ENCODE measurements at regions not wholly inside any gene's neighbourhood (a gene's known extent, or its start where the extent isn't known, plus 50 kb on each side); places are given as distances from the start of the nearest gene placed in this dataset.

DNA sequence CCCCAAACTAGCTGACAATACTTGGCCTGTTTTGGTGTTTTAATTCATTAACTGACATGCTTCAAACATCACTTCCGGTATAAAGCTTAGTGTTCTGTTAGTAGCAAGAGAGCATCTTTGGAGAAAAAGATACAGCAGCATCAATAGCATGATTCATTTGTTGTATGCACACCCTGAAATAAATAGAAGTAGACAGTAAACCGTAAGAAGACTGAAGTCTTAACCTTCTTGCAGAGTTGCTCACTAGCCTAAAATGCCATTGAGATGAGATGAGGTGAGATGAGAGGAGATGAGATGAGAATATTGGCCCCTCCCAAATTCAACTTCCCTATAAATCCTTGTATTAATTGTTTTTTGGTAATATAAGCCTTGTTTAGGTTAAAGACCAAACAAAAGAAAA, 108.8 kb downstream of the TNFSF18 start (continued):
- TF ChIP-seq, protein P1, sequence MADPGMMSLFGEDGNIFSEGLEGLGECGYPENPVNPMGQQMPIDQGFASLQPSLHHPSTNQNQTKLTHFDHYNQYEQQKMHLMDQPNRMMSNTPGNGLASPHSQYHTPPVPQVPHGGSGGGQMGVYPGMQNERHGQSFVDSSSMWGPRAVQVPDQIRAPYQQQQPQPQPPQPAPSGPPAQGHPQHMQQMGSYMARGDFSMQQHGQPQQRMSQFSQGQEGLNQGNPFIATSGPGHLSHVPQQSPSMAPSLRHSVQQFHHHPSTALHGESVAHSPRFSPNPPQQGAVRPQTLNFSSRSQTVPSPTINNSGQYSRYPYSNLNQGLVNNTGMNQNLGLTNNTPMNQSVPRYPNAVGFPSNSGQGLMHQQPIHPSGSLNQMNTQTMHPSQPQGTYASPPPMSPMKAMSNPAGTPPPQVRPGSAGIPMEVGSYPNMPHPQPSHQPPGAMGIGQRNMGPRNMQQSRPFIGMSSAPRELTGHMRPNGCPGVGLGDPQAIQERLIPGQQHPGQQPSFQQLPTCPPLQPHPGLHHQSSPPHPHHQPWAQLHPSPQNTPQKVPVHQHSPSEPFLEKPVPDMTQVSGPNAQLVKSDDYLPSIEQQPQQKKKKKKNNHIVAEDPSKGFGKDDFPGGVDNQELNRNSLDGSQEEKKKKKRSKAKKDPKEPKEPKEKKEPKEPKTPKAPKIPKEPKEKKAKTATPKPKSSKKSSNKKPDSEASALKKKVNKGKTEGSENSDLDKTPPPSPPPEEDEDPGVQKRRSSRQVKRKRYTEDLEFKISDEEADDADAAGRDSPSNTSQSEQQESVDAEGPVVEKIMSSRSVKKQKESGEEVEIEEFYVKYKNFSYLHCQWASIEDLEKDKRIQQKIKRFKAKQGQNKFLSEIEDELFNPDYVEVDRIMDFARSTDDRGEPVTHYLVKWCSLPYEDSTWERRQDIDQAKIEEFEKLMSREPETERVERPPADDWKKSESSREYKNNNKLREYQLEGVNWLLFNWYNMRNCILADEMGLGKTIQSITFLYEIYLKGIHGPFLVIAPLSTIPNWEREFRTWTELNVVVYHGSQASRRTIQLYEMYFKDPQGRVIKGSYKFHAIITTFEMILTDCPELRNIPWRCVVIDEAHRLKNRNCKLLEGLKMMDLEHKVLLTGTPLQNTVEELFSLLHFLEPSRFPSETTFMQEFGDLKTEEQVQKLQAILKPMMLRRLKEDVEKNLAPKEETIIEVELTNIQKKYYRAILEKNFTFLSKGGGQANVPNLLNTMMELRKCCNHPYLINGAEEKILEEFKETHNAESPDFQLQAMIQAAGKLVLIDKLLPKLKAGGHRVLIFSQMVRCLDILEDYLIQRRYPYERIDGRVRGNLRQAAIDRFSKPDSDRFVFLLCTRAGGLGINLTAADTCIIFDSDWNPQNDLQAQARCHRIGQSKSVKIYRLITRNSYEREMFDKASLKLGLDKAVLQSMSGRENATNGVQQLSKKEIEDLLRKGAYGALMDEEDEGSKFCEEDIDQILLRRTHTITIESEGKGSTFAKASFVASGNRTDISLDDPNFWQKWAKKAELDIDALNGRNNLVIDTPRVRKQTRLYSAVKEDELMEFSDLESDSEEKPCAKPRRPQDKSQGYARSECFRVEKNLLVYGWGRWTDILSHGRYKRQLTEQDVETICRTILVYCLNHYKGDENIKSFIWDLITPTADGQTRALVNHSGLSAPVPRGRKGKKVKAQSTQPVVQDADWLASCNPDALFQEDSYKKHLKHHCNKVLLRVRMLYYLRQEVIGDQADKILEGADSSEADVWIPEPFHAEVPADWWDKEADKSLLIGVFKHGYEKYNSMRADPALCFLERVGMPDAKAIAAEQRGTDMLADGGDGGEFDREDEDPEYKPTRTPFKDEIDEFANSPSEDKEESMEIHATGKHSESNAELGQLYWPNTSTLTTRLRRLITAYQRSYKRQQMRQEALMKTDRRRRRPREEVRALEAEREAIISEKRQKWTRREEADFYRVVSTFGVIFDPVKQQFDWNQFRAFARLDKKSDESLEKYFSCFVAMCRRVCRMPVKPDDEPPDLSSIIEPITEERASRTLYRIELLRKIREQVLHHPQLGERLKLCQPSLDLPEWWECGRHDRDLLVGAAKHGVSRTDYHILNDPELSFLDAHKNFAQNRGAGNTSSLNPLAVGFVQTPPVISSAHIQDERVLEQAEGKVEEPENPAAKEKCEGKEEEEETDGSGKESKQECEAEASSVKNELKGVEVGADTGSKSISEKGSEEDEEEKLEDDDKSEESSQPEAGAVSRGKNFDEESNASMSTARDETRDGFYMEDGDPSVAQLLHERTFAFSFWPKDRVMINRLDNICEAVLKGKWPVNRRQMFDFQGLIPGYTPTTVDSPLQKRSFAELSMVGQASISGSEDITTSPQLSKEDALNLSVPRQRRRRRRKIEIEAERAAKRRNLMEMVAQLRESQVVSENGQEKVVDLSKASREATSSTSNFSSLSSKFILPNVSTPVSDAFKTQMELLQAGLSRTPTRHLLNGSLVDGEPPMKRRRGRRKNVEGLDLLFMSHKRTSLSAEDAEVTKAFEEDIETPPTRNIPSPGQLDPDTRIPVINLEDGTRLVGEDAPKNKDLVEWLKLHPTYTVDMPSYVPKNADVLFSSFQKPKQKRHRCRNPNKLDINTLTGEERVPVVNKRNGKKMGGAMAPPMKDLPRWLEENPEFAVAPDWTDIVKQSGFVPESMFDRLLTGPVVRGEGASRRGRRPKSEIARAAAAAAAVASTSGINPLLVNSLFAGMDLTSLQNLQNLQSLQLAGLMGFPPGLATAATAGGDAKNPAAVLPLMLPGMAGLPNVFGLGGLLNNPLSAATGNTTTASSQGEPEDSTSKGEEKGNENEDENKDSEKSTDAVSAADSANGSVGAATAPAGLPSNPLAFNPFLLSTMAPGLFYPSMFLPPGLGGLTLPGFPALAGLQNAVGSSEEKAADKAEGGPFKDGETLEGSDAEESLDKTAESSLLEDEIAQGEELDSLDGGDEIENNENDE (IDR thresholded peaks at IDR 0.05; ENCODE audit: insufficient replicate concordance, low read length) = no peak
- TF ChIP-seq TAF7 (optimal IDR thresholded peaks at IDR 0.05; ENCODE audit: borderline replicate concordance, low read depth, low read length) (no peak), SP1 (IDR thresholded peaks at IDR 0.05; ENCODE audit: low read depth, low read length) (no peak), SAP30 (IDR thresholded peaks at IDR 0.05; ENCODE audit: insufficient read depth, insufficient replicate concordance, low read length) (no peak), KDM4A (IDR thresholded peaks at IDR 0.05; ENCODE audit: low read depth, low read length, severe bottlenecking) (no peak), CHD2 (IDR thresholded peaks at IDR 0.05; ENCODE audit: low read length) (no peak), TBP (IDR thresholded peaks at IDR 0.05; ENCODE audit: low read depth, low read length) (no peak), HDAC6 (IDR thresholded peaks at IDR 0.05; ENCODE audit: low read depth, low read length) (no peak), NRF1 (IDR thresholded peaks at IDR 0.05; ENCODE audit: low read depth, low read length) (no peak)
- TF ChIP-seq, protein P2, sequence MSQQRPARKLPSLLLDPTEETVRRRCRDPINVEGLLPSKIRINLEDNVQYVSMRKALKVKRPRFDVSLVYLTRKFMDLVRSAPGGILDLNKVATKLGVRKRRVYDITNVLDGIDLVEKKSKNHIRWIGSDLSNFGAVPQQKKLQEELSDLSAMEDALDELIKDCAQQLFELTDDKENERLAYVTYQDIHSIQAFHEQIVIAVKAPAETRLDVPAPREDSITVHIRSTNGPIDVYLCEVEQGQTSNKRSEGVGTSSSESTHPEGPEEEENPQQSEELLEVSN (IDR thresholded peaks at IDR 0.05) = no peak
- TF ChIP-seq, protein P3, sequence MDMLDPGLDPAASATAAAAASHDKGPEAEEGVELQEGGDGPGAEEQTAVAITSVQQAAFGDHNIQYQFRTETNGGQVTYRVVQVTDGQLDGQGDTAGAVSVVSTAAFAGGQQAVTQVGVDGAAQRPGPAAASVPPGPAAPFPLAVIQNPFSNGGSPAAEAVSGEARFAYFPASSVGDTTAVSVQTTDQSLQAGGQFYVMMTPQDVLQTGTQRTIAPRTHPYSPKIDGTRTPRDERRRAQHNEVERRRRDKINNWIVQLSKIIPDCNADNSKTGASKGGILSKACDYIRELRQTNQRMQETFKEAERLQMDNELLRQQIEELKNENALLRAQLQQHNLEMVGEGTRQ (IDR thresholded peaks at IDR 0.05; ENCODE audit: low read length) = no peak

Measured in H1 (cell line).